ENCODE measurements at regions not wholly inside any gene's neighbourhood (a gene's known extent, or its start where the extent isn't known, plus 50 kb on each side); places are given as distances from the start of the nearest gene placed in this dataset.

GRCh38 chr10:6958254-6958653 is 378.2 kb upstream of the PRKCQ start:
- no peak overlapping the region for H3K4me3 ChIP-seq (ENCODE audit: low read depth, low read length)
- no peak for TF ChIP-seq CTCF (IDR thresholded peaks at IDR 0.05; ENCODE audit: borderline replicate concordance, insufficient read depth, low read depth, low read length)

GRCh38 chr10:6957851-6958250 is 377.8 kb upstream of the PRKCQ start:
- no peak overlapping the region for H3K4me3 ChIP-seq (ENCODE audit: low read depth, low read length)
- TF ChIP-seq CTCF (IDR thresholded peaks at IDR 0.05; ENCODE audit: borderline replicate concordance, insufficient read depth, low read depth, low read length): no peak

GRCh38 chr10:6956562-6956961 is 376.5 kb upstream of the PRKCQ start:
- no peak overlapping the region for H3K4me3 ChIP-seq (ENCODE audit: low read depth, low read length)

GRCh38 chr10:6953271-6953801 is 373.3 kb upstream of the PRKCQ start:
- TF ChIP-seq CTCF (IDR thresholded peaks at IDR 0.05; ENCODE audit: borderline replicate concordance, insufficient read depth, low read depth, low read length): no peak
- no peak overlapping the region for H3K4me3 ChIP-seq (ENCODE audit: low read depth, low read length)

More at GRCh38 chr10:6956562-6956961, 376.5 kb upstream of the PRKCQ start:
- no peak for TF ChIP-seq CTCF (IDR thresholded peaks at IDR 0.05; ENCODE audit: borderline replicate concordance, insufficient read depth, low read depth, low read length)

GRCh38 chr10:6951732-6952131 is 371.7 kb upstream of the PRKCQ start:
- no peak for TF ChIP-seq CTCF (IDR thresholded peaks at IDR 0.05; ENCODE audit: borderline replicate concordance, insufficient read depth, low read depth, low read length)
- H3K4me3 ChIP-seq (ENCODE audit: low read depth, low read length): no peak overlapping the region

GRCh38 chr10:6950133-6950532 is 370.1 kb upstream of the PRKCQ start:
- no peak overlapping the region for H3K4me3 ChIP-seq (ENCODE audit: low read depth, low read length)
- TF ChIP-seq CTCF (IDR thresholded peaks at IDR 0.05; ENCODE audit: borderline replicate concordance, insufficient read depth, low read depth, low read length): no peak

GRCh38 chr10:6944436-6944835 is 364.4 kb upstream of the PRKCQ start:
- no peak for TF ChIP-seq CTCF (IDR thresholded peaks at IDR 0.05; ENCODE audit: borderline replicate concordance, insufficient read depth, low read depth, low read length)
- H3K4me3 ChIP-seq (ENCODE audit: low read depth, low read length): no peak overlapping the region

Measured in GM12875 (cell line).